ENCODE measurements at regions not wholly inside any gene's neighbourhood (a gene's known extent, or its start where the extent isn't known, plus 50 kb on each side); places are given as distances from the start of the nearest gene placed in this dataset.

DNA sequence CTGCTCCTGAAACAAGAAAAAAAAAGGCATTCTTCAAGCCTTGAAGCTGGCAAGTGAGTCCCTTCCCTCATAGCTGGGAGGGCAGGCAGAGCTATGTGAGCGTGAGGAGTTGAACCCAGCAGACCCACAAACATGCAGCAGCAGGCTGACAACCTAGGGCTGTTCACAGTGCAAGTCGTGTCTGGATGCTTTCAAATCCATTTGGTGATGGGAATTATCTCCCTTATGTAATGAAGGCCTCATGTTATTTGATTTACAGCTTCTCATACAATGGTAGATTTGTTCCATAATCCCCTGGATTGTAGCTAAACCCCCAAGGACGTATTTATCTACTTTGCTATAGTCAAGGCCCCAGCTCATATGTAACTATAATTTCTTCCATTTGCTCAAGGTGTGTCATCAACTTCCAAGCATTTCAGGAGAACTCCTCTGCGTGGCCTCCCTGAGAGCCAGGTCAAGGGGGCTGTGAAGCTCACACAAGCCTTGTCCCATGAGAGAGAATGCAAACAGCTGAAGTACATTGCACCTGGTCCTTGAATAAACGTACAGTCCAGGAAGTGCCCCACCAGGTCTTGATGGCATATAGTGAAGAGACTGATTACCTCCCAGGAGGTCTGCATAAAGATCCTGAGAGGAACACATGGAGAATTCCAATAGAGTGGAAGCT, 124.8 kb upstream of the SLC1A3 start:
- Mint-ChIP-seq H3K27me3 (ENCODE audit: low read depth) (no peaks in the 10 kb centered on the region), H3K4me1 (no peaks in the 10 kb centered on the region), H3K4me3 (no peak overlapping the region), H3K36me3 (ENCODE audit: low read depth) (no peaks in the 10 kb centered on the region), H3K9me3 (peaks cover 2% of the 10 kb centered on the region), H3K27ac (ENCODE audit: unreplicated experiment) (no peak overlapping the region)
- no peak for DNase-seq (ENCODE audit: low read depth, low spot score)
- TF ChIP-seq, protein P1, sequence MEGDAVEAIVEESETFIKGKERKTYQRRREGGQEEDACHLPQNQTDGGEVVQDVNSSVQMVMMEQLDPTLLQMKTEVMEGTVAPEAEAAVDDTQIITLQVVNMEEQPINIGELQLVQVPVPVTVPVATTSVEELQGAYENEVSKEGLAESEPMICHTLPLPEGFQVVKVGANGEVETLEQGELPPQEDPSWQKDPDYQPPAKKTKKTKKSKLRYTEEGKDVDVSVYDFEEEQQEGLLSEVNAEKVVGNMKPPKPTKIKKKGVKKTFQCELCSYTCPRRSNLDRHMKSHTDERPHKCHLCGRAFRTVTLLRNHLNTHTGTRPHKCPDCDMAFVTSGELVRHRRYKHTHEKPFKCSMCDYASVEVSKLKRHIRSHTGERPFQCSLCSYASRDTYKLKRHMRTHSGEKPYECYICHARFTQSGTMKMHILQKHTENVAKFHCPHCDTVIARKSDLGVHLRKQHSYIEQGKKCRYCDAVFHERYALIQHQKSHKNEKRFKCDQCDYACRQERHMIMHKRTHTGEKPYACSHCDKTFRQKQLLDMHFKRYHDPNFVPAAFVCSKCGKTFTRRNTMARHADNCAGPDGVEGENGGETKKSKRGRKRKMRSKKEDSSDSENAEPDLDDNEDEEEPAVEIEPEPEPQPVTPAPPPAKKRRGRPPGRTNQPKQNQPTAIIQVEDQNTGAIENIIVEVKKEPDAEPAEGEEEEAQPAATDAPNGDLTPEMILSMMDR (conservative IDR thresholded peaks at IDR 0.05) = no peak

DNA sequence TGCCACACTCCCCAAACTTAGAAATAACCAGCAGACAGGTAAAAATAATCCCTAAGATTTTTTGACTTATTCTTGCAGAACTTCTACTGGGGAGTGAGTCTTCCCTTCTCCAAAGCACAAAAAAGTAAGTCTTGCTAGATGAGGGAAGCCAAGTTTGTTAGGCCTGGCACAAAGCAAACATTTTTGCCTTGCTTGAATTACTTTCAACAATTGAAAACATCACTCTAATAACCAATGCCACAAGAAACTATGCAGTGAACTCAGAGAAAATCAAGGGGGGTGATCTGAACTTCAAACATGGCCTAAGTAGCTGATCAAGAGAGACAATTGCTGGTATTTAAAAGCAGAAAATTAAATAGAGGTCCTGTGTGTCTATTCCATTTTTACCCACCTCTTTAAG, 123.6 kb upstream of the SLC1A3 start:
- H3K27me3 Mint-ChIP-seq (ENCODE audit: low read depth) = no peaks in the 10 kb centered on the region
- no peak for DNase-seq (ENCODE audit: low read depth, low spot score)
- H3K4me1 Mint-ChIP-seq = no peaks in the 10 kb centered on the region
- no peak overlapping the region for H3K27ac Mint-ChIP-seq (ENCODE audit: unreplicated experiment)
- no peaks in the 10 kb centered on the region for H3K36me3 Mint-ChIP-seq (ENCODE audit: low read depth)
- no peak overlapping the region for H3K4me3 Mint-ChIP-seq
- peaks cover 2% of the 10 kb centered on the region for H3K9me3 Mint-ChIP-seq
- TF ChIP-seq, protein P1 (conservative IDR thresholded peaks at IDR 0.05) = no peak

DNA sequence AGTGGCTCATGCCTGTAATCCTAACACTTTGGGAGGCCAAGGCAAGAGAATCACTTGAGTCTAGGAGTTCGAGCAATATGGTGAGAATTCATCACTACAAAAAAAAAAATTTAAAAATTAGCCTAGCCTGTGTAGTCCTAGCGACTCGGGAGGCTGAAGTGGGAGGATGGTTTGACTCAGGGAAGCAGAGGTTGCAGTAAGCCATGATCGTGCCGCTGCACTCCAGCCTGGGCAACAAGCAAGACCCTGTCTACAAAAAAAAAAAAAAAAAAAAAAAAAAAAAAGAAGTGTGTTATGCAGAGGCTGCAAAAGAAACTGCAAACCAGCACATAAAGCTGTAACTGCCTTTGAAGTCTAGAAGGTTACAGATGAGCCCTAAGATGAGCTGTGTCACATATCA, 116.9 kb upstream of the SLC1A3 start:
- TF ChIP-seq, protein P1 (conservative IDR thresholded peaks at IDR 0.05) = no peak
- Mint-ChIP-seq H3K27me3 (ENCODE audit: low read depth) (no peaks in the 10 kb centered on the region), H3K9me3 (peaks cover 2% of the 10 kb centered on the region), H3K4me3 (no peak overlapping the region), H3K4me1 (no peaks in the 10 kb centered on the region), H3K27ac (ENCODE audit: unreplicated experiment) (no peak overlapping the region), H3K36me3 (ENCODE audit: low read depth) (no peaks in the 10 kb centered on the region)
- no peak for DNase-seq (ENCODE audit: low read depth, low spot score)

DNA sequence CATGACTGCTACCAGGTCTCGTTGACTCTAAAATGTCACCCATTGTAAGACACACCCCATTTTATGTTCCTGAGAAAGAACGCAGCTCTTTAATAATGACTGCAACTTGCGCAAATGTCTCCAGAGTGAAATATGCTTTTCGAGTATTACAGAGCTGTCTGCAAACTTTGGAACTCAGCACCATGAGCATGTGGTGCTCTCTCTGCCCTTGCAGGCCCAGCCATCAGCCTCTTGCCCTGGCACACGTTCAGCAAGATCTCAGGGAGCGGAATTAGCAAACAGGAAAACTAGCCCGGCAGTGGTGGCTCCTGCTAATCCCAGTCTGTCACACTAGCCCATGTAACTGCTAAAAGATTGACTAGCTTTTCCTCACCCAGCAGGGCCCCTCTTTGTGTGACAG, 114.5 kb upstream of the SLC1A3 start:
- Mint-ChIP-seq H3K4me3 (no peak overlapping the region), H3K36me3 (ENCODE audit: low read depth) (no peaks in the 10 kb centered on the region), H3K27ac (ENCODE audit: unreplicated experiment) (peak overlapping the region; percentile 92), H3K27me3 (ENCODE audit: low read depth) (no peaks in the 10 kb centered on the region), H3K9me3 (no peaks in the 10 kb centered on the region), H3K4me1 (peaks cover 7% of the 10 kb centered on the region)
- TF ChIP-seq, protein P1 (conservative IDR thresholded peaks at IDR 0.05) = no peak
- no peak for DNase-seq (ENCODE audit: low read depth, low spot score)

DNA sequence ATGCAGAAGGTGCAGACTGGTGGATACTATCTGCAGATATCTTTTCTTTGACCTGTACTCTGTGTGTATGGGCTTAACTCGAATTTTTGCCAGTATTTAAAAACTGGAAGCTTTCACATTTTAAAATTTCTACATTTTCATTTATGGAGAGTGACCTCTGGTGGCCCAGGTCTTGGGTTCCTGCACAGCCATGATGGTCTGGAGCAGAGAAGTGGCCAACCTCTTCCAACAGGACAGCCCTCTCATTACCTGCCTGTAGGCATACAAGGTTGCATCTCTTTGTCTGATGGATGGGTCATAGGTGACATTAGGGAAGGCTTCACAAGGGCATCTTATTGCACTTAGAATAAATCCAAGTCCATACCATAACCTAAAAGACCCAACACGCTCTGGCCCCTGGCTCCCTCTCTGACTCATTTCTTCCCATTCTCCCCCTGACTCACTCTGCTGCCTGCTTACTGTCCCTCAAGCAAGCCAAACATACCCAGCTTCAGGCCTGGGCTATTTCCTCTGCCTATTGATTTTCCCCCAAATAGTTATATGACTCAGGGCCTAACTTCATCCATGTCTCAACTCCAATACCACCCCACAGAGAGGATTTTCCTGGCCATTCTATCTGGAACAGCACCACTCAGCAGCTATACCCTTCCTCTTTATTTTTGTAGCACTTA, 113.3 kb upstream of the SLC1A3 start:
- Mint-ChIP-seq H3K4me1 (peaks cover 11% of the 10 kb centered on the region), H3K36me3 (ENCODE audit: low read depth) (no peaks in the 10 kb centered on the region), H3K4me3 (no peak overlapping the region), H3K27me3 (ENCODE audit: low read depth) (no peaks in the 10 kb centered on the region), H3K27ac (ENCODE audit: unreplicated experiment) (no peak overlapping the region), H3K9me3 (no peaks in the 10 kb centered on the region)
- TF ChIP-seq, protein P1 (conservative IDR thresholded peaks at IDR 0.05) = no peak
- DNase-seq (ENCODE audit: low read depth, low spot score) = no peak
